Fibroblast of upper back skin (primary cell): ENCODE measurements at regions not wholly inside any gene's neighbourhood (a gene's known extent, or its start where the extent isn't known, plus 50 kb on each side); places are given as distances from the start of the nearest gene placed in this dataset.

Experiments used
- DNase-seq: peaks from one replicate; pipeline ENCODE4 v3.0.0-alpha.2; 2013

- no peak for DNase-seq
These were observed 65.4 kb downstream of the UBIAD1 start for GRCh38 chr1:11338284-11338924.

- no peak for DNase-seq
These were observed 66.6 kb downstream of the UBIAD1 start for GRCh38 chr1:11339346-11340232.

DNA sequence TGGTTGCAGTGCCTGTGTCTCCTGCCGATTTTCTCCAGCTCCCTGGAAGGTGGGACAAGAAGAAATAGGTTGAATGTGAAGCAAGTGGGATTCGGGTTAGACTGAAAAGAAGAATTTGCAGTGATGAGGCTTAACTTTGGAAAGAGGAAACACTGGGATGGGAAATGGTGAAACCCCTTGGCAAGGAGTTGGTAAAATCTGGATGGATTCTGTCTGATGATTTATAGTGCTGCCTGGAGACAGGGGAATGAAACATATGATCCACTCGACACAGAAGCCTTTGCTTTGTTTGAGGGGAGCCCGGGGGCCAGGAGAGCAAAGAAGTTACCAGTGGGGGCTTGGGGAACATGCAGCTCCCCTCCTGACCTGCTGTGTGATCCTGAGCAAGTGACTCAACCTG lies 67.2 kb downstream of the UBIAD1 start:
- DNase-seq = no peak

DNA sequence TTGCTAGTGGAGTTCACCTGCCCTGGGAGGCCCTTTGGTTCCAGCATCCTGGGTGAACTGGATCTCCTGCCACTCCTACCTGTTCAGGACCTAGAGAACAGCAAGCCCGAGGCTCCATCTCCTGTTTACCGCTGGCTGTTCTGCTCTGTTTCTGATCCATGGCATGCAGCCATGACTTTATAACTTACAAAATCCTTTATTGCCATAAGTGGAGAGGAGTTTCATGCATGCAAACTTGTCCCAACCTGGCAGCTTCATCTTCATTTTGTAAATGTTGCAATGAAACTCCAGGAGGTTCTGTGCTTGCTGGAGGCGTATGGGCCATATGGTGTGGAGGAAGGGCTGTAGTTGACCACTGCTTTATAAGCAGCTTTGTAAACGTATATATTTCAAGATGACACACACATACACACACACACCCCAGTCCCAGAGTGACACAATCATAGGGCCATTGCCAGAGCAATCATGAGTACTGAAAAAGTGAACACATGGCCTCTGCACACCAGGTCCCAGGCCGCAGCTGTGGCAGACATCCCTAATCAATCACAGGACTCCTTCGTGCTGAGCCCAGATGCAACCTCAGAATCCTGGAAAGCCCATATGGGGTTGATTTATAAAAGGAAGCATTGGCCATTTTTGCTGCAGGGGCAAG lies 69.0 kb downstream of the UBIAD1 start:
- peak; percentile 21 for DNase-seq

DNA sequence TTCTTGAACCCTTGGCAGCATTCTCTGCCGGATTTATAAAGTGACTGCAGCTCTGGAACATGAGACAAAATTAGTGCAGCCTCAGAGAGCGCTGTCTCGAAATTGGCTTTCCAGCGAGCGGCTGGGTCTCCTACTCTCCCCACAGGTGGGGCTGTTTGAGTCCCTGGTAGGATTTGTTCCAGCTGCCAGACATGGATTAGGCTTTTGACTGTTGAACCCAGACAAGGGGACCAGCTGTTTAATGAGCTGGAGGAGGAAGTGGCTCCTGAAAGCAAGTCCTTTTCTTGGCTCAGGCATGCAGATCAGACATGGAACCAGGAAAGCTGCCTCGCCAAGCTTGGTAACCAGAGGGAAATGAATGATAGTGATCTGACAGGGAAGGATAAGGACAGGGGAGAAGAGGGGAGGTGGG lies 69.6 kb downstream of the UBIAD1 start:
- no peak for DNase-seq

GRCh38 chr1:11345971-11346715 lies 73.1 kb downstream of the UBIAD1 start:
- DNase-seq = no peak

DNA sequence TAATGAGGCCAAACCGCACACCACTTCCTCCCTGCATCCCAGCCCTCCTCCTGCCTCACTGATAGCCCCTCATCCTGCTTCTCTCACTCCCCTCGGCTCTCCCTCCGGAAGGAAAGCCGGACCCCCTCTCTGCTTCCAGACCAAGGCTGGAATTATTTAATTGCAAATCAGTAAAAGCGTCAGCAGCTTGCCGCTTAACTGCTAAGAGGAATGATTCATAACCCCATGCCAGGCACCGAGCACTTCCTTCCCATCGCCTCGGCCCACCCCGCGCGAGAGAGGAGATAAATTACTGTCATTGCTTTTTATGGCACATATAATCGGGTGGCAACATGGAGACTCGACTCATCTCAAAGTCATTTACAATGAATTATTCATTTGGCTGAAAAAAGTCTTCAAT lies 77.3 kb downstream of the UBIAD1 start:
- peak; percentile 8 for DNase-seq

GRCh38 chr1:11352058-11352715 lies 79.2 kb downstream of the UBIAD1 start:
- no peak for DNase-seq

DNA sequence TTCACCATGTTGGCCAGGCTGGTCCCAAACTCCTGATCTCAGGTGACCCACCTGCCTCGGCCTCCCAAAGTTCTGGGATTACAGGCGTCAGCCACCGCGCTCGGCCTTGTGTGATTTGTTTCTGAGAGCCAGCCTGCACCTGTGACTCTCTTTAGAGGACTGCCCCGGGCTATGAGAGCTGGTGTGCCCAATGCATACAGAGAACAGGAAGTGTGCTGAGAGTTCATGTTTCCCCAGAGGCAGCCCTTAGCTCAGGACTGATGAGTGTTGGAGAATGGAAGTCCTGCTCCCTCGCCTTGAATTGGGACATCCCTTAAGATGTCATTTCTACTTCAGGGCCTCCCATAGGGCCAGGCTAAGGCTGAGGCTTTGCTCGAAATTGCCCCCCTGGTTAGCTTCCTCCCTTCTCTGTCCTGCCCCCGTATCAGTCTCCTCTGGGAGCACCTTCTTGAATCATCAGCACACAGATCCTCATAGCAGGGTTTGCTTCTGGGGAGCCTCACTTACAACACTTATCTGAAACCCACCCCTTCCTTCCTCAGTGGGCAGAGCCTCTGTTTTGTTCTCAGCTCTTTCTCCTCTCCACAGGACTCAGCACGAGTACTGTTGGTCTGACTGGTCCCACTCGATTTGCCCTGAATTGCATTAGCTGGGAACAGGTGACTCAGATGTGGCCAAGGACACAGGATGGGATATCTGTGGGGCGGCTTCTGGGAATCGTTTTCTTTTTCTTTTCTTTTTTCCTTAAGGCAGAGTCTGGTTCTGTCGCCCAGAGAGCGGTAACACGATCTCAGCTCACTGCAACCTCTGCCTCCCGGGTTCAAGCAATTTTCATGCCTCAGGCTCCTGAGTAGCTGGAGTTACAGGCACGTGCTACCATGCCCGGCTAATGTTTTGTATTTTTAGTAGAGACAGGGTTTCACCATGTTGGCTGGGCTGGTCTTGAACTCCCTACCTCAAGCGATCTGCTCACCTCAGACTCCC lies 80.1 kb downstream of the UBIAD1 start:
- DNase-seq = no peak

- DNase-seq = no peak
These were observed 82.0 kb downstream of the UBIAD1 start for GRCh38 chr1:11354893-11355553.

DNA sequence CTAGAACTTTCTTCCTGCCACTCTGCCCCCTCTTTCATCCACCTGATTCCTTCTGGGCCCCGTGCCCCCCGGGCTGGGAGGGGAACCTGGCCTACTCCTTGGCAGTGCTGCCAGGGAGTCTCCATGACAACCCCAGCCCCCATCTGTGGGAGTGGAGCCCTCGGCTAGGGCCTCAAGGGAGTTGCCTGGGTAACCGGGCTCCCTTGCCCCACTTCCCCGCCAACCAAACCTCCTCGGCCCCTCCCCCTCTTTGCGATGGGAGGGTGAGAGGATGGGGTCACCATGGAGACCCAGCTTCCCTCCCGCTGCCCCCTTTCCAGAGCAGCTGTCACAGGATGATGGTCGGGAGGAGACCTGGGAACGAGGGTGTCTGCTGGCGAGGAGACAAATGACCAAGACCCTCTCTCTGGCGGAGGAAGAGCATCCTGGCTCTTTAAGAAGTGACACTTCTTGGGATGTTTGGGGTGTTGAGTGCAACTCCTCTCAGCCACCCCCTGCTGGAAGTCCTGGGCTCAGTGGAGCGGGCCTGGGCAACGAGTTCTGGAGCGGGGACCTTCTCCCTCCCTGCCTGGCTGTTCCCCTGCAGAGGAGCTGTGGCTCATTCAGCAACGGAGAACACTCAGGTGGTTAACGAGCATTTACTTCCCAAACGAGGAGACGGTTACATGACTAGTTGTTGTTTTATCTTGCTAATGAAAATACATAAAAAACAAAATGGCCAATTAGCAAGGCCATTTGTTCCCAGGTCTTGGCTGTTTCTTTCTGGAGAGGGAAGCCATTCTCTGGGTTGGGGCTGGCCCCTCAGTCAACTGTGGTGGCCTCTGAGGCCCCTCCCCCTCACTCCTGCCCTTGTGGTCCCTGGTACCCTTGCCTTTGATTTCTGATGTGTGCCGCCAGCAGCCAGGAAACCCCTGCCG lies 82.8 kb downstream of the UBIAD1 start:
- no peak for DNase-seq

DNA sequence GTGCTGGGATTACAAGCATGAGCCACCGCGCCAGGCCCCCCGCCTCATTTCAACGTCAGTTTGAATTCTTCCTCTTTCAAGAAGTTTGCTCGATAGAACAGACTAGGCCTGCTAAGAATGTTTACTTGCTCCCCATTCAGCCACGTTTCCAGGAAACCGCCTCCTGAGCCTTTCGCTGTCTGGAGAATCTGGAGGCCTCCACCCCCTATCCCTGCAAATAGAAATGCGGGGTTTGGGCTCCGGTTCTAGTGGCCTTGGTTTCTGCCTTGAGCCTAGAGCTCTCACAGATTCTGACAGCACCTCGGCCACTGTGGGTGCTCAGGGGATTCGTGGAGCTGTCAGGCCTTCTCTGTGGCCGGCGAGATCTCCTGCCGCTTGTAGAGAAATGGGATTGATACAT lies 84.3 kb downstream of the UBIAD1 start:
- no peak for DNase-seq

DNA sequence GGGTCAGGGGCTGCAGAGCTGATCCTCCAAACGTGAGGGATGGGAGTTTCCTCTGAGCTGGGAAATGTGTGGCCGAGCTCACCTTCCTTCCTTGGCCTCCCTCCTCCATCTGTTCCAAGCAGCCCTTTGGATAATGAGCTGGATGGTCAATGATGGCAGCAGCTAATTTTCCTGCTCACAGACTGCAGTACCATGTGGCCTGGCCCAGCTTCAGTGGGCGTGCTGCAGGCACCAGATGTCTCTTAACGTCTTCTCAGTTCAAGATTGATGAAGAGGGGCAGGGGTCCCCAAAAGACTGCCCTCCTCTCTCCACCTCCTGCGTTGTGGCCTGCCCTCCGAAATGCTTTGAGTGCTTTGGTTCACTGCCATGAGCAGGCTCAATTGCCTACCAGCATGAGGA lies 86.0 kb downstream of the UBIAD1 start:
- DNase-seq = no peak

DNA sequence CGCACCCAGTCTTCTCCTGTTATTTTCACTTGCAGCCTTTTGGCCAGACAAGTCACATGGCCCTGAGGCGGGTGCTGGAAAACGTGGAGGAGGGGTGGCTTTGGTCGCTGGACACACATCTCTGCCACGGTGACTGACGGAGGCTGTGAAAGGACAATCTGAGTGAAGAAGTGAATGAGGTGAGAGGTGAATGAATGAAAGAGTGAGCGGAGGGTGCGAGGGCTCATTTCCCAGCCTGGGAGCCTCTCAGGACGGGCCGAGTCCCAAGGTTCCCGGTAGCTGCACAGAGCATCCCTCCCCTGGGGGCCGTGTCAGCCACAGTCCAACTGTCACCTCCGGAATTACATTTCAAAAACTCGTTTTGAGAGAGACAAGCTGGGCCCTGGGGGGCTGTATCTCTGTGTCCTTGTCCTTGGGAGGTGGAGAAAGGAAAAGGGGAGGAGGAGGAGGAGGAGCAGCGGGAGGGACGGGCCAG lies 89.6 kb downstream of the UBIAD1 start:
- no peak for DNase-seq

GRCh38 chr1:11364170-11364569 lies 91.2 kb downstream of the UBIAD1 start:
- DNase-seq = no peak

GRCh38 chr1:11365744-11366387 lies 92.9 kb downstream of the UBIAD1 start:
- no peak for DNase-seq

DNA sequence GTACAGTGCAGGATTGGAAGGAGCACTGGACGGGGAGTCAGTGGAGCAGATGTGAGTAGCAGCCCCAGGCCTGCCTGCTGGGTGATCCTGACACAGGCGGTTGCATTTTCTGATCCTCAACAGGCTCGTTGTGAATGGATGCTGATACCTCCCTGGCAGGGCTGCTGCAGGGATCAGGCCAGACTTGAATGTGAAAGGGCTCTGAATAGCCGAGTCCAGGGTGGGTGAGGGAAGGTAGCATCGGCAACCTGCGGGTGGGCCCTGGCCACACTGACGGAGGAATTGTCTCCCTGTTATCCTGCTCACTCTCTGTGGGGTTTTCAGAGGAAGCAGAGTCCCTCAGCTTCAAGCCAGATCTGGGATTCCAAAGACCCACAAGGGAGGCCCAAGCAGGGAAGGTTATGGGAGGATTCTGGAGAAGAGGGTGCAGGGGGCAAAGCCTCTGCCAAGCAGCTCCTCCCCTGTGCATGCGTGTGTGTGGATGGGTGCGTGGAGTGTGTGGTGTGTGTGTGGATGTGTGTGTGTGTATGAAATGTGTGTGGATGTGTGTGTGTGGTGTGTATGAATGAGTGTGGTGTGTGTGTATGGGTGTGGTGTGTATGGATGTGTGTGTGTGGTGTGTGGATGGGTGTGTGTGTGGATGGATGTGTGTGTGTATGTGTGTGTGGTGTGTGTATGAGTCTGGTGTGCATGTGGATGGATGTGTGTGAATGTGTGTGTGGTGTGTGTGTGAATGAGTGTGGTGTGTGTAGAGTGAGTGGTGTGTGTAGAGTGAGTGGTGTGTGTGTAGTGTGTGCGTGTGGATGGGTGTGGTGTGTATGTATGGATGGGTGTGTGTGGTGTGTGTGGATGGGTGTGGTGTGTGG lies 100.3 kb downstream of the UBIAD1 start:
- DNase-seq = no peak
